Endothelial cell of umbilical vein (primary cell): ENCODE measurements at regions not wholly inside any gene's neighbourhood (a gene's known extent, or its start where the extent isn't known, plus 50 kb on each side); places are given as distances from the start of the nearest gene placed in this dataset.

Experiments
- BruUV-seq: library from RNA; stranded (reverse); fragments of 400-500 nt; replicated peaks from 2 replicates; lab custom pipeline; 2021; lab: Mats Ljungman, UMichigan
- CTCF ChIA-PET: fragments of 300-600, 350-600 bp; sonication (Branson Sonifier 250); formaldehyde crosslinking; loops from one replicate; lab custom pipeline; 2021; ENCODE audit warnings: antibody characterized with exemption, inconsistent platforms; lab: Charles Lee
- POLR2A ChIA-PET: fragments of 300-600, 350-600 bp; sonication (Branson Sonifier 250); formaldehyde crosslinking; loops from one replicate; lab custom pipeline; 2021; ENCODE audit warnings: antibody characterized with exemption, inconsistent platforms; lab: Charles Lee
- DNase-seq: peaks from one replicate; pipeline ENCODE4 v3.0.0-alpha.2; 2011; ENCODE audit warnings: low read depth, low spot score
- FAIRE-seq: peaks from 2 replicates; lab custom pipeline; 2011; peaks lifted over from hg19 to GRCh38; lab: Jason Lieb, UNC
- H2AFZ ChIP-seq: 2 replicates; pipeline ENCODE4 v1.6.0; 2012; ENCODE audit warnings: low read depth, low read length, control low read depth, inconsistent platforms
- H3K27ac ChIP-seq: 2 replicates; pipeline ENCODE4 v1.5.1; 2011; ENCODE audit warnings: low read depth, mild to moderate bottlenecking, control low read depth, low read length, moderate library complexity; ENCODE audit not compliant: insufficient read depth
- H3K27me3 ChIP-seq, 2 experiments: 2 replicates each; pipeline versions ENCODE4 v1.6.0 to v1.6.1; 2011; ENCODE audit warnings: low read length in 2 of 2, mixed read lengths in 1 of 2; ENCODE audit not compliant: control insufficient read depth in 2 of 2, insufficient read depth in 2 of 2
- H3K36me3 ChIP-seq, 2 experiments: 2 replicates in 1 of 2; 3 replicates in 1 of 2; pipeline ENCODE4 v1.5.1; 2011; ENCODE audit warnings: low read length in 2 of 2, mild to moderate bottlenecking in 1 of 2, moderate library complexity in 1 of 2; ENCODE audit not compliant: control insufficient read depth in 2 of 2, insufficient read depth in 2 of 2; ENCODE audit errors: extremely low read depth in 1 of 2
- H3K4me1 ChIP-seq: 3 replicates; pipeline ENCODE4 v1.5.1; 2011; ENCODE audit warnings: mild to moderate bottlenecking, low read length; ENCODE audit not compliant: control insufficient read depth, insufficient read depth; ENCODE audit errors: extremely low read depth
- H3K4me2 ChIP-seq: 2 replicates; pipeline ENCODE4 v1.6.1; 2011; ENCODE audit warnings: low read length, control low read depth, mixed read lengths; ENCODE audit not compliant: insufficient read depth
- H3K4me3 ChIP-seq, 3 experiments: fragments of 200-600 bp in 1 of 3; sonication (generic), shearing (Covaris generic) in 1 of 3; replicated peaks in 1 of 3; 2 replicates each; pipeline ENCODE4 v1.5.1; 2011 to 2016; ENCODE audit warnings: control low read depth in 3 of 3, low read length in 3 of 3, mild to moderate bottlenecking in 2 of 3, inconsistent platforms in 1 of 3, low read depth in 1 of 3, moderate library complexity in 1 of 3; ENCODE audit not compliant: insufficient read depth in 1 of 3
- H3K79me2 ChIP-seq: 2 replicates; pipeline ENCODE4 v1.6.0; 2012; ENCODE audit warnings: low read length, inconsistent platforms; ENCODE audit not compliant: control insufficient read depth, insufficient read depth
- H3K9ac ChIP-seq: replicated peaks from 2 replicates; pipeline ENCODE3; 2011; ENCODE audit warnings: low read length, control low read depth; ENCODE audit not compliant: insufficient read depth; ENCODE audit errors: extremely low read depth
- H3K9me1 ChIP-seq: replicated peaks from 3 replicates; pipeline ENCODE4 v1.6.0; 2011; ENCODE audit warnings: mild to moderate bottlenecking, low read length; ENCODE audit not compliant: control insufficient read depth, insufficient read depth; ENCODE audit errors: extremely low read depth
- H3K9me3 ChIP-seq: replicated peaks from 2 replicates; pipeline ENCODE4 v1.5.1; 2012; ENCODE audit warnings: low read length, inconsistent platforms; ENCODE audit not compliant: control insufficient read depth, insufficient read depth
- H4K20me1 ChIP-seq: replicated peaks from 2 replicates; pipeline ENCODE3; 2011; ENCODE audit warnings: mild to moderate bottlenecking, low read length; ENCODE audit not compliant: control insufficient read depth, insufficient read depth; ENCODE audit errors: extremely low read depth
- CTCF ChIP-seq, 2 donors: IDR thresholded peaks; 1 replicate in 1 of 2; 2 replicates in 1 of 2; pipeline ENCODE4 v1.5.1; 2011; ENCODE audit warnings: low read length in 2 of 2, mild to moderate bottlenecking in 2 of 2, moderate library complexity in 2 of 2, control low read depth in 1 of 2, inconsistent platforms in 1 of 2, low read depth in 1 of 2; ENCODE audit not compliant: insufficient read depth in 1 of 2; ENCODE audit errors: extremely low read depth in 1 of 2
- EZH2 ChIP-seq: IDR thresholded peaks from 2 replicates; pipeline ENCODE4 v1.6.1; 2012; ENCODE audit warnings: borderline replicate concordance, low read depth, mild to moderate bottlenecking, moderate library complexity, low read length, inconsistent platforms; ENCODE audit not compliant: severe bottlenecking
- FOS ChIP-seq: IDR thresholded peaks from 2 replicates; pipeline ENCODE4 v1.6.1; 2011; ENCODE audit warnings: mild to moderate bottlenecking, low read length, moderate library complexity, borderline replicate concordance; ENCODE audit not compliant: insufficient read depth
- GATA2 ChIP-seq: IDR thresholded peaks from 2 replicates; pipeline ENCODE4 v1.7.0; 2011; ENCODE audit warnings: low read depth, mild to moderate bottlenecking, moderate library complexity, mixed read lengths, low read length; ENCODE audit not compliant: insufficient read length, insufficient read depth
- JUN ChIP-seq: IDR thresholded peaks from 2 replicates; pipeline ENCODE4 v1.6.1; 2011; ENCODE audit warnings: borderline replicate concordance, low read depth; ENCODE audit not compliant: insufficient read length, insufficient read depth
- MAX ChIP-seq: IDR thresholded peaks from 2 replicates; pipeline ENCODE4 v1.6.1; 2011; ENCODE audit not compliant: insufficient read depth, insufficient read length
- MYC ChIP-seq: IDR thresholded peaks from one replicate; pipeline ENCODE4 v1.6.1; 2011; ENCODE audit warnings: mild to moderate bottlenecking, low read depth, low read length
- POLR2A ChIP-seq: IDR thresholded peaks from 2 replicates; pipeline ENCODE4 v1.6.1; 2012; ENCODE audit warnings: low read depth, mild to moderate bottlenecking, control low read depth, low read length
- POLR2AphosphoS5 ChIP-seq: IDR thresholded peaks from 2 replicates; pipeline ENCODE4 v1.6.1; 2012; ENCODE audit warnings: low read depth, mild to moderate bottlenecking, control low read depth, low read length, moderate library complexity; ENCODE audit not compliant: insufficient read depth
- dilution Hi-C: fragments of 300-500 bp; cut with MboI; formaldehyde crosslinking; loops from one replicate; pipeline ENCODE4 v1.15.0; 2019; ENCODE audit warnings: low sequenced_read_pairs; ENCODE audit not compliant: extremely low pct_ligation_motif_present
- intact Hi-C: fragments of 100-400 bp; cut with micrococcal nuclease; formaldehyde crosslinking; loops from one replicate; pipeline ENCODE4 v1.10.0; 2022

- Histone ChIP-seq H4K20me1 (no peaks in the 10 kb centered on the region), H3K9me1 (no peaks in the 10 kb centered on the region), H3K4me1 (no peaks in the 10 kb centered on the region), H2AFZ (no peak overlapping the region), H3K9me3 (no peaks in the 10 kb centered on the region), H3K4me2 (no peak overlapping the region), H3K36me3 (no peaks in the 10 kb centered on the region), H3K27me3 (peaks cover 0 to 4% of the 10 kb centered on the region in 2 experiments), H3K27ac (no peak overlapping the region), H3K9ac (no peak overlapping the region), H3K79me2 (no peaks in the 10 kb centered on the region), H3K4me3 (no peak overlapping the region)
- TF ChIP-seq POLR2AphosphoS5 (no peak), EZH2 (no peak), FOS (no peak), POLR2A (no peak), MAX (no peak), JUN (no peak), GATA2 (no peak), CTCF (IDR thresholded peaks at IDR 0.05; ENCODE audit: extremely low read depth in 1 of 2, insufficient read depth in 1 of 2, low read depth in 1 of 2, low read length in 2 of 2) (no peak), MYC (no peak)
- BruUV-seq: no TSS peak
- FAIRE-seq: no peak
- no peak for DNase-seq
- intact Hi-C loops (no loop called here), dilution Hi-C loops (no loop called here)
- ChIA-PET POLR2A (no interaction called here), CTCF (no interaction called here)
Observed at GRCh38 chr18:75116809-75117208, 92.1 kb downstream of the PTGR3 start.
